HepG2 (cell line): ENCODE measurements at regions not wholly inside any gene's neighbourhood (a gene's known extent, or its start where the extent isn't known, plus 50 kb on each side); places are given as distances from the start of the nearest gene placed in this dataset.

Experiments
- ATAC-seq: fragments of 200-7000 bp; cut with Tn5 transposase; 3 replicates; pipeline ENCODE4 v1.9.1; 2020; ENCODE audit warnings: mild to moderate bottlenecking, moderate library complexity
- BruUV-seq: library from RNA; stranded (reverse); fragments of 400-500 nt; replicated peaks from 2 replicates; lab custom pipeline; 2021; lab: Mats Ljungman, UMichigan
- CTCF ChIA-PET: fragments of 300-600 bp; formaldehyde crosslinking; extraction: SDS; loops from one replicate; lab custom pipeline; 2021; ENCODE audit warnings: low total read pairs, inconsistent platforms, low intra/inter-chr PET ratio; lab: Yijun Ruan, JAX
- POLR2A ChIA-PET: fragments of 350-600 bp; sonication (Branson Sonifier 250); formaldehyde crosslinking; loops from one replicate; lab custom pipeline; 2020; ENCODE audit warnings: antibody characterized with exemption, inconsistent platforms; lab: Yijun Ruan, JAX
- DNase-seq: peaks from one replicate; pipeline ENCODE4 v3.0.0-alpha.2; 2015; ENCODE audit warnings: low spot score
- FAIRE-seq: peaks from 3 replicates; lab custom pipeline; 2011; peaks lifted over from hg19 to GRCh38; lab: Jason Lieb, UNC
- H2AFZ ChIP-seq: one replicate; pipeline ENCODE4 v1.6.1; 2011; ENCODE audit warnings: low read length, inconsistent platforms
- H3K27ac ChIP-seq: fragments of 300-600 bp; 3 replicates; pipeline ENCODE4 v1.8.0; 2011; ENCODE audit warnings: mixed run types, mild to moderate bottlenecking, mixed read lengths, low read length, inconsistent platforms; ENCODE audit not compliant: insufficient read depth; ENCODE audit errors: extremely low read length
- H3K27me3 ChIP-seq, 2 experiments: fragments of 200-600 bp in 1 of 2; 2 replicates in 1 of 2; 3 replicates in 1 of 2; pipeline versions ENCODE4 v1.6.0 to v1.8.0; 2011; ENCODE audit warnings: low read length in 2 of 2, mild to moderate bottlenecking in 2 of 2, moderate library complexity in 2 of 2, inconsistent platforms in 1 of 2; ENCODE audit not compliant: insufficient read depth in 2 of 2, control insufficient read depth in 1 of 2
- H3K36me3 ChIP-seq, 2 experiments: fragments of 200-600 bp in 1 of 2; replicated peaks in 1 of 2; 2 replicates in 1 of 2; 3 replicates in 1 of 2; pipeline versions ENCODE4 v1.5.1 to v1.8.0; 2011; ENCODE audit warnings: low read length in 2 of 2, inconsistent platforms in 1 of 2; ENCODE audit not compliant: insufficient read depth in 2 of 2, control insufficient read depth in 1 of 2
- H3K4me1 ChIP-seq: 2 replicates; pipeline ENCODE4 v1.5.1; 2012; ENCODE audit warnings: low read length, inconsistent platforms; ENCODE audit not compliant: insufficient read depth
- H3K4me2 ChIP-seq: 2 replicates; pipeline ENCODE4 v1.6.0; 2011; ENCODE audit warnings: low read depth, low read length, inconsistent platforms
- H3K4me3 ChIP-seq, 3 experiments: fragments of 200-600 bp in 1 of 3; sonication (generic), shearing (Covaris generic) in 1 of 3; replicated peaks in 1 of 3; 2 replicates each; pipeline ENCODE4 v1.5.1; 2011 to 2016; ENCODE audit warnings: low read length in 3 of 3, inconsistent platforms in 2 of 3, low read depth in 2 of 3, mild to moderate bottlenecking in 2 of 3, control low read depth in 1 of 3, mixed read lengths in 1 of 3; ENCODE audit not compliant: insufficient read depth in 1 of 3
- H3K79me2 ChIP-seq: one replicate; pipeline ENCODE4 v1.6.1; 2011; ENCODE audit warnings: low read length, inconsistent platforms; ENCODE audit not compliant: insufficient read depth
- H3K9ac ChIP-seq: 2 replicates; pipeline ENCODE4 v1.6.0; 2011; ENCODE audit warnings: mild to moderate bottlenecking, low read depth, low read length, inconsistent platforms; ENCODE audit not compliant: insufficient read depth
- H3K9me3 ChIP-seq: 2 replicates; pipeline ENCODE4 v1.5.1; 2012; ENCODE audit warnings: mild to moderate bottlenecking, low read length
- H4K20me1 ChIP-seq: 2 replicates; pipeline ENCODE4 v1.6.0; 2011; ENCODE audit warnings: inconsistent platforms, mild to moderate bottlenecking, low read length, moderate library complexity; ENCODE audit not compliant: insufficient read depth
- KDM2A ChIP-seq: sonication (generic); formaldehyde crosslinking; IDR thresholded peaks from 2 replicates; pipeline ENCODE4 v1.4.0; 2020; ENCODE audit warnings: low read depth, missing genetic modification reagents, borderline replicate concordance
- ZKSCAN8 ChIP-seq: IDR thresholded peaks from 2 replicates; pipeline ENCODE4 v1.6.1; 2016; ENCODE audit warnings: borderline replicate concordance, missing genetic modification reagents, missing compliant biosample characterization
- ZNF256 ChIP-seq: sonication (generic); formaldehyde crosslinking; conservative IDR thresholded peaks from 2 replicates; pipeline ENCODE4 v1.4.0; 2020; ENCODE audit warnings: missing genetic modification reagents
- ZNF354B ChIP-seq: sonication (generic); formaldehyde crosslinking; IDR thresholded peaks from 2 replicates; pipeline ENCODE4 v1.8.0; 2022; ENCODE audit warnings: mild to moderate bottlenecking, missing genetic modification reagents
- ZNF556 ChIP-seq: sonication (generic); formaldehyde crosslinking; IDR thresholded peaks from 2 replicates; pipeline ENCODE4 v1.4.0; 2020; ENCODE audit warnings: mild to moderate bottlenecking, missing genetic modification reagents, borderline replicate concordance
- WGBS: methylation state at CpG from one replicate; pipeline ENCODE4 v1.1.6; 2017; ENCODE audit warnings: low lambda C conversion rate; 5-methylcytosine and 5-hydroxymethylcytosine counted together
- in situ Hi-C: cut with HindIII; loops from 2 replicates; pipeline ENCODE4 v1.10.0; 2017; ENCODE audit warnings: low pct_unique_long_range_greater_than_20kb; ENCODE audit not compliant: extremely low pct_ligation_motif_present
- intact Hi-C: fragments of 100-400 bp; cut with micrococcal nuclease; formaldehyde crosslinking; loops from one replicate; pipeline ENCODE4 v1.10.0; 2022; ENCODE audit not compliant: unreplicated experiment
- TF ChIP-seq, protein P1 (sequence below): sonication (generic); formaldehyde crosslinking; IDR thresholded peaks from 2 replicates; pipeline ENCODE4 v1.9.0; 2021; ENCODE audit warnings: missing genetic modification reagents, borderline replicate concordance
- TF ChIP-seq, protein P2 (sequence below): sonication (generic); formaldehyde crosslinking; IDR thresholded peaks from 2 replicates; pipeline ENCODE4 v1.4.0; 2020; ENCODE audit warnings: missing genetic modification reagents, mild to moderate bottlenecking, borderline replicate concordance
- TF ChIP-seq, protein P3 (sequence below): sonication (generic); formaldehyde crosslinking; IDR thresholded peaks from 2 replicates; pipeline ENCODE4 v1.4.0; 2020; ENCODE audit warnings: missing genetic modification reagents
- TF ChIP-seq, protein P4 (sequence below): sonication (generic); formaldehyde crosslinking; IDR thresholded peaks from 2 replicates; pipeline ENCODE4 v1.4.0; 2020; ENCODE audit warnings: mild to moderate bottlenecking, missing genetic modification reagents

DNA sequence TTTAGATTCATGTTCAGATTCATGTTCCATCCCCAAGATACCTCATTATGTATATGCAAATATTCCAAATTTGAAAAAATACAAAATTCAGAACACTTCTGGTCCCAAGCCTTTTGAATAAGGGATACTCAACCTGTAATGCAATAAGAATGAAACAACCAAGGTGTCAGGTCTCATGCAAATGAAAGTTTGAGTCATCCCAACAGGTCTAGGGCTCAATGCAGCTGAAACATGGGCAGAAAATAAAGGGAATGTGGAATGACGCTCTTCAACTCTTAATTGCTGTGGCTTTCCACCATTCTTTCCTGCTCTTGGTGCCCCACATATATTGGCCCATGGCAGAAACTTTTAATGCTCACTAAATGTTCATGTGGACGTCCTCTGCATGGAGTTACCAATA is 107.3 kb upstream of the DAPK1 start (continued):
- TF ChIP-seq, protein P1, sequence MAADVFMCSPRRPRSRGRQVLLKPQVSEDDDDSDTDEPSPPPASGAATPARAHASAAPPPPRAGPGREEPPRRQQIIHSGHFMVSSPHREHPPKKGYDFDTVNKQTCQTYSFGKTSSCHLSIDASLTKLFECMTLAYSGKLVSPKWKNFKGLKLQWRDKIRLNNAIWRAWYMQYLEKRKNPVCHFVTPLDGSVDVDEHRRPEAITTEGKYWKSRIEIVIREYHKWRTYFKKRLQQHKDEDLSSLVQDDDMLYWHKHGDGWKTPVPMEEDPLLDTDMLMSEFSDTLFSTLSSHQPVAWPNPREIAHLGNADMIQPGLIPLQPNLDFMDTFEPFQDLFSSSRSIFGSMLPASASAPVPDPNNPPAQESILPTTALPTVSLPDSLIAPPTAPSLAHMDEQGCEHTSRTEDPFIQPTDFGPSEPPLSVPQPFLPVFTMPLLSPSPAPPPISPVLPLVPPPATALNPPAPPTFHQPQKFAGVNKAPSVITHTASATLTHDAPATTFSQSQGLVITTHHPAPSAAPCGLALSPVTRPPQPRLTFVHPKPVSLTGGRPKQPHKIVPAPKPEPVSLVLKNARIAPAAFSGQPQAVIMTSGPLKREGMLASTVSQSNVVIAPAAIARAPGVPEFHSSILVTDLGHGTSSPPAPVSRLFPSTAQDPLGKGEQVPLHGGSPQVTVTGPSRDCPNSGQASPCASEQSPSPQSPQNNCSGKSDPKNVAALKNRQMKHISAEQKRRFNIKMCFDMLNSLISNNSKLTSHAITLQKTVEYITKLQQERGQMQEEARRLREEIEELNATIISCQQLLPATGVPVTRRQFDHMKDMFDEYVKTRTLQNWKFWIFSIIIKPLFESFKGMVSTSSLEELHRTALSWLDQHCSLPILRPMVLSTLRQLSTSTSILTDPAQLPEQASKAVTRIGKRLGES (CRISPR knock-in tag), result no peak
- TF ChIP-seq, protein P2, sequence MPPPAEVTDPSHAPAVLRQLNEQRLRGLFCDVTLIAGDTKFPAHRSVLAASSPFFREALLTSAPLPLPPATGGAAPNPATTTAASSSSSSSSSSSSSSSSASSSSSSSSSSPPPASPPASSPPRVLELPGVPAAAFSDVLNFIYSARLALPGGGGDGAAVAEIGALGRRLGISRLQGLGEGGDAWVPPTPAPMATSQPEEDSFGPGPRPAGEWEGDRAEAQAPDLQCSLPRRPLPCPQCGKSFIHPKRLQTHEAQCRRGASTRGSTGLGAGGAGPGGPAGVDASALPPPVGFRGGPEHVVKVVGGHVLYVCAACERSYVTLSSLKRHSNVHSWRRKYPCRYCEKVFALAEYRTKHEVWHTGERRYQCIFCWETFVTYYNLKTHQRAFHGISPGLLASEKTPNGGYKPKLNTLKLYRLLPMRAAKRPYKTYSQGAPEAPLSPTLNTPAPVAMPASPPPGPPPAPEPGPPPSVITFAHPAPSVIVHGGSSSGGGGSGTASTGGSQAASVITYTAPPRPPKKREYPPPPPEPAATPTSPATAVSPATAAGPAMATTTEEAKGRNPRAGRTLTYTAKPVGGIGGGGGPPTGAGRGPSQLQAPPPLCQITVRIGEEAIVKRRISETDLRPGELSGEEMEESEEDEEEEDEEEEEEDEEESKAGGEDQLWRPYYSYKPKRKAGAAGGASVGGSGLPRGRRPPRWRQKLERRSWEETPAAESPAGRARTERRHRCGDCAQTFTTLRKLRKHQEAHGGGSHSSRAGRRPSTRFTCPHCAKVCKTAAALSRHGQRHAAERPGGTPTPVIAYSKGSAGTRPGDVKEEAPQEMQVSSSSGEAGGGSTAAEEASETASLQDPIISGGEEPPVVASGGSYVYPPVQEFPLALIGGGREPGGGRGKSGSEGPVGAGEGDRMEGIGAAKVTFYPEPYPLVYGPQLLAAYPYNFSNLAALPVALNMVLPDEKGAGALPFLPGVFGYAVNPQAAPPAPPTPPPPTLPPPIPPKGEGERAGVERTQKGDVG (CRISPR knock-in tag), result no peak
- no peak for TF ChIP-seq ZNF256 (CRISPR knock-in tag)
- TF ChIP-seq, all 625 proteins: peak for 0

DNA sequence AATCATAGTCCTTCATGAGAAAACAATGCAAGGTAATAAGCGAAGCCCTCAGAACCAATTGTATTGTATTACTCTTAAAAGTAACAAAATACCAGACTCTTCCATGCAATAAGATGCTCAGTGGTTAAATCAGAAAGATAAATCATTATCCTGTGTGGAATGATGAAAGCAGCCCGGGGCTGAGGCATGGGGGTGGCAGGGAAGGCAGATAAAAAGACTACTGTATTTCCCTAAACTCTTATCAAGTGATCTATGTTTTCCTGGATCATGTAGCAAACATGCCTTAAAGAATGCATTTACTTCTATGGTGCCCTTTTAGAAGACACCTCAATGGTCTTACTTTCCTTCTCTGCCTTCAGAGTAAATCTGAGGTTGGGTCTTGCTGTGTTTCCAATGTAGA is 105.6 kb upstream of the DAPK1 start:
- Histone ChIP-seq H3K79me2 (no peaks in the 10 kb centered on the region), H2AFZ (no peak overlapping the region), H3K27me3 (peaks cover 0 to 9% of the 10 kb centered on the region in 2 experiments; a peak in 3 of 5 replicates)
- no peak for TF ChIP-seq ZNF354B (CRISPR knock-in tag)
- TF ChIP-seq KDM2A, result no peak
- no peak for TF ChIP-seq ZKSCAN8 (CRISPR knock-in tag)
- TF ChIP-seq, protein P3, sequence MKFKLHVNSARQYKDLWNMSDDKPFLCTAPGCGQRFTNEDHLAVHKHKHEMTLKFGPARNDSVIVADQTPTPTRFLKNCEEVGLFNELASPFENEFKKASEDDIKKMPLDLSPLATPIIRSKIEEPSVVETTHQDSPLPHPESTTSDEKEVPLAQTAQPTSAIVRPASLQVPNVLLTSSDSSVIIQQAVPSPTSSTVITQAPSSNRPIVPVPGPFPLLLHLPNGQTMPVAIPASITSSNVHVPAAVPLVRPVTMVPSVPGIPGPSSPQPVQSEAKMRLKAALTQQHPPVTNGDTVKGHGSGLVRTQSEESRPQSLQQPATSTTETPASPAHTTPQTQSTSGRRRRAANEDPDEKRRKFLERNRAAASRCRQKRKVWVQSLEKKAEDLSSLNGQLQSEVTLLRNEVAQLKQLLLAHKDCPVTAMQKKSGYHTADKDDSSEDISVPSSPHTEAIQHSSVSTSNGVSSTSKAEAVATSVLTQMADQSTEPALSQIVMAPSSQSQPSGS (CRISPR knock-in tag), result no peak
- TF ChIP-seq, protein P4, sequence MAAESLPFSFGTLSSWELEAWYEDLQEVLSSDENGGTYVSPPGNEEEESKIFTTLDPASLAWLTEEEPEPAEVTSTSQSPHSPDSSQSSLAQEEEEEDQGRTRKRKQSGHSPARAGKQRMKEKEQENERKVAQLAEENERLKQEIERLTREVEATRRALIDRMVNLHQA (CRISPR knock-in tag), result no peak
- no peak for TF ChIP-seq ZNF556 (CRISPR knock-in tag)
- TF ChIP-seq, all 625 proteins: peak for 0
- DNase-seq (no peak), ATAC-seq (no peak), FAIRE-seq (no peak)
- BruUV-seq, result no TSS peak
- H3K4me1 ChIP-seq, result peaks cover 21% of the 10 kb centered on the region
- no peak overlapping the region for H3K4me2 ChIP-seq
- in situ Hi-C loops, result no loop called here
- 4% methylated on average over 2 of the region's 2 CpGs for WGBS
- intact Hi-C loops, result no loop called here
- no peaks in the 10 kb centered on the region for H3K36me3 ChIP-seq
- H4K20me1 ChIP-seq, result no peaks in the 10 kb centered on the region
- no peak overlapping the region for H3K4me3 ChIP-seq
- H3K9ac ChIP-seq, result no peak overlapping the region
- no peak overlapping the region for H3K27ac ChIP-seq
- CTCF ChIA-PET, result no interaction called here
- H3K9me3 ChIP-seq, result no peaks in the 10 kb centered on the region
- POLR2A ChIA-PET, result no interaction called here
